Dendritic cell treated with granulocyte-macrophage colony-stimulating factor and Interleukin-4, amounts not matched to agents 40 ng/mL and 50 ng/mL, for 4 days (primary cell): ENCODE measurements at regions not wholly inside any gene's neighbourhood (a gene's known extent, or its start where the extent isn't known, plus 50 kb on each side); places are given as distances from the start of the nearest gene placed in this dataset.

Experiments
- H3K27ac Mint-ChIP-seq: one replicate; pipeline ENCODE4 v1.8.0; 2022; ENCODE audit warnings: mild to moderate bottlenecking, mixed read lengths
- H3K27me3 Mint-ChIP-seq: one replicate; pipeline ENCODE4 v1.8.0; 2022; ENCODE audit warnings: mild to moderate bottlenecking, mixed read lengths
- H3K36me3 Mint-ChIP-seq: one replicate; pipeline ENCODE4 v1.8.0; 2022; ENCODE audit warnings: low read depth, mixed read lengths
- H3K4me1 Mint-ChIP-seq: one replicate; pipeline ENCODE4 v1.8.0; 2022; ENCODE audit warnings: low read depth, mixed read lengths
- H3K4me3 Mint-ChIP-seq: one replicate; pipeline ENCODE4 v1.8.0; 2022; ENCODE audit warnings: mild to moderate bottlenecking, moderate library complexity, mixed read lengths
- H3K9me3 Mint-ChIP-seq: one replicate; pipeline ENCODE4 v1.8.0; 2022; ENCODE audit warnings: mixed read lengths
- intact Hi-C: fragments of 100-400 bp; cut with micrococcal nuclease; formaldehyde crosslinking; loops from one replicate; pipeline ENCODE4 v1.15.0; 2022

DNA sequence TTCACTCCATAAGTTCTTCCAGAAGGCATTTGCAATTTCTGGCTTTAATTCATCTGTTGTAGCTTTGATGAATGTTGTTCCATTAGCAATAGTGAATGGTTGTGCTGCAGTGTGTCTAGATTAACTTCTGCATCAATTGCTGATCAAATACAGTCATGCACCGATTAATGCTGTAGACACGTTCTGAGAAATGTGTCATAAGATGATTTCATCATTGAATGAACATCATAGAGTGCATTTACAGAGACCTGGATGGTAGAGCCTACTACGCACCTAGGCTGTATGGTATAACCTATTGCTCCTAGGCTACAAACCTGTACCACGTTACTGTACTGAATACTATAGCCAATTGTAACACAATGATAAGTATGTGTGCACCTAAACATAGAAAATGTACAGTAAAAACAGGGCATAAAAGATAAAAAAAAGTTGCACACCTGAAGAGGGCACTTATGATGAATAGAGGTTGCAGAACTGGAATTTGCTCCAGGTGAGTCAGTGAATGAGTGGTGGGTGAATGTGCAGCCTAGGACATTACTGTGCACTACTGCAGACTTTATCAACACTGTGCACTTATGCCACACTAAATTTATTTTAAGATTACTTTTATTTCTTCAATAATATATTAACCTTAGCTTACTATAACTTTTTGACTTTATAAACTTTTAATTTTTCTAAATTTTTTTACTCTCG, 170.7 kb downstream of the HERPUD2 start:
- H3K4me1 Mint-ChIP-seq = peaks cover 5% of the 10 kb centered on the region
- intact Hi-C loops = loop anchor here (5.0 kb wide), 1 partner anchor 702 kb away; no protein-coding TSS in a partner anchor
- H3K27ac Mint-ChIP-seq = no peak overlapping the region
- no peaks in the 10 kb centered on the region for H3K9me3 Mint-ChIP-seq
- H3K4me3 Mint-ChIP-seq = no peak overlapping the region
- H3K36me3 Mint-ChIP-seq = no peaks in the 10 kb centered on the region
- H3K27me3 Mint-ChIP-seq = peaks cover 16% of the 10 kb centered on the region

GRCh38 chr7:35523292-35523691, 171.6 kb downstream of the HERPUD2 start:
- Mint-ChIP-seq H3K4me3 (no peak overlapping the region), H3K4me1 (peaks cover 5% of the 10 kb centered on the region), H3K36me3 (no peaks in the 10 kb centered on the region), H3K27ac (no peak overlapping the region), H3K9me3 (no peaks in the 10 kb centered on the region), H3K27me3 (peaks cover 20% of the 10 kb centered on the region)
- intact Hi-C loops = loop anchor here (5.0 kb wide), 1 partner anchor 701 kb away; no protein-coding TSS in a partner anchor

GRCh38 chr7:35522697-35523096, 172.2 kb downstream of the HERPUD2 start:
- intact Hi-C loops = loop anchor here (5.0 kb wide), 1 partner anchor 700 kb away; no protein-coding TSS in a partner anchor
- H3K4me3 Mint-ChIP-seq = no peak overlapping the region
- H3K9me3 Mint-ChIP-seq = no peaks in the 10 kb centered on the region
- H3K27me3 Mint-ChIP-seq = peaks cover 23% of the 10 kb centered on the region
- no peak overlapping the region for H3K27ac Mint-ChIP-seq
- H3K4me1 Mint-ChIP-seq = peaks cover 5% of the 10 kb centered on the region
- H3K36me3 Mint-ChIP-seq = no peaks in the 10 kb centered on the region

DNA sequence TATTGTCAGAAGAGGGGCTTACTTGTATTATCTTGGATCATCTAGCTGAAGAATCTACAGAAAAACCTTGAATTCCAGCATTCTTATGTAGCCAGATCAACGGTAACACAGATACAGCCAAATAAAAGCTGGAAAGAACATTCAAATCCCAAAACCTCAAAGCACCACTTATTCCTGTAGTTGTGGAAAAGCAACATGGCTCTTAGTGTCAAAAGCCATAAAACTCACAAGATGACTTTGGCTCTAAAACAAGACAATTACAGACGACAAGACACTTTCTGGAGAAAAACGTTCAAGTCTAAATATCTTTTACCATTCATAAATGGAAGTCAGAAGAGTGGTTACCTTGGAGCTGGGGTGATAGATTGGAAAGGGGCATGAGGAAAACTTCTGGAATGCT, 173.0 kb downstream of the HERPUD2 start:
- intact Hi-C loops = loop anchor here (2.0 to 5.0 kb wide), 2 partner anchors 97 to 700 kb away; no protein-coding TSS in a partner anchor
- Mint-ChIP-seq H3K9me3 (no peaks in the 10 kb centered on the region), H3K4me1 (peaks cover 5% of the 10 kb centered on the region), H3K4me3 (no peak overlapping the region), H3K36me3 (no peaks in the 10 kb centered on the region), H3K27ac (no peak overlapping the region), H3K27me3 (peaks cover 24% of the 10 kb centered on the region)

DNA sequence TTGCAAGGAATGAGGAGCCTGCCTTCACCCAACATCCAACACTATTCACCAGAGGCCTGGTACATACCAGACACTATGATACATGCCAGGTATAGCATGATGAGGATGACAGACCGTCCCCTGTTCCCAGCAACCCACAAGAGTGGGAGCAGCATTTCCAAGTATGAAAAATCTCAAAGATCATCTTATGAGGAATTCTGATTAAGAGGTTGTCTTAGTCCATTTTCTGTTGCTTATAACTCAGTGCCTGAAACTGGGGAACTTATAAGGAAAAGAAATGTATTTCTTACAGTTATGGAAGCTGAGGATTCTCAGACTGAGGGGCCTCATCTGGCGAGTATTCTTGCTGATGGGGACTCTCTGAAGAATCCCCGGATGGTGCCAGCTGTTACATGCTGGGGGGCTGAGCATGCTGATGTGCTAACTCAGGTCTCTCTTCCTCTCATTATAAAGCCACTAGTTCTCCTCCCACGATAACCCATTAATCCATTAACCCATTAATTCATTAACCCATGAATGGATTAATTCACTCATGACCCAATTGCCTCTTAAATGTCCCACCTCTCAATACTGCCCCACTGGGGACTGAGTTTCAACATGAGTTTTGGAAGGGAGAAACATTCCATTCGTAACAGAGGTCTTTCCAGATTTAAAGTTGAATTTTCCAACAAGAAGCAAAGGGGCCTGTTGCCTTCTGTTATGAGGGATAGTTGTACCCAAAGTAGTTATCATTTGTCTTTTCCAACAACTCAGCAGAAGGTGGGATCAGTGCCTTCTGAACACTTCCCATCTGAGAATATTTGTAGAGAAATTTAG, 173.9 kb downstream of the HERPUD2 start:
- intact Hi-C loops = loop anchor here (2.0 to 5.0 kb wide), 2 partner anchors 96 to 699 kb away; no protein-coding TSS in a partner anchor
- peaks cover 25% of the 10 kb centered on the region for H3K27me3 Mint-ChIP-seq

DNA sequence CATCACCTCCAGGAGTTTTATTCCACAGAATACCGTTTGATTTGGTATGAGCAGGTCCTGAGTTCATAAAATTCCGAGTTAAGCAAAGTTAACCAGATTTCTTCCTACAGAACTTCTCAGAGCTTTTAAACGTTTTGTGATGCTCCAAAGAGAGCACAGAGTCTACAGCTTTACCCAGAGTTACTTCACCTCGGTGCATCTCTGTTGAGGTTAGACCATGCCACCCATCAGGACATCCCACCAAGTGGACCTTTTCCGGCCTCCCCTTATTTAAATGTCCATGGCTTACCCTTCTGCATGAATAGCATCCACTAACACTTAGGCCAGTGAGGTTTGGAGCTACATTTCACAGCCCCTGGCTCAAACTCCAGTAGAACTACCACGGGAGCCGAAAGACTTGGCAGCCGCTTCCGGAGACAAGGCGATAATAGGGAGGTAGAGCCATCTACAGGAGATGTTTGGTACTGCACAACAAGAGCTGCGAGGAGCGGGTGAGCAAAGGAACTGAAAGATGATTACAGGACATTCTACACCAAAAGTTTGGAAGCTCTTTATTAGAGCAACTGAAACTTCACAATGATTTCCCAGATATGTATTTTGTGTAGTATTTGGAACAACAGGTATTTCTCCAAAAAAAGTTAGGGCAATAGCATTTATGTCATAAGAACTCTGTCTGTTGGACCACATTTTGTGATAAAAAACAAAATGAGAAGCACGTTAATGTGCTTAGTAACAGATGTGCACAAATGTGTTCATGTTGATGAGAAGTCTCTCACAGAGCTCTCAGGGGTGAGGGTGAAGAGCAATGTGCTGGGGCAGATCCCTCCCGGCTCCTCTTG, 174.7 kb downstream of the HERPUD2 start:
- peaks cover 25% of the 10 kb centered on the region for H3K27me3 Mint-ChIP-seq
- no peak overlapping the region for H3K27ac Mint-ChIP-seq
- H3K4me3 Mint-ChIP-seq = no peak overlapping the region
- peaks cover 5% of the 10 kb centered on the region for H3K4me1 Mint-ChIP-seq
- intact Hi-C loops = loop anchor here (2.0 to 5.0 kb wide), 2 partner anchors 95 to 698 kb away; no protein-coding TSS in a partner anchor
- H3K36me3 Mint-ChIP-seq = no peaks in the 10 kb centered on the region
- no peaks in the 10 kb centered on the region for H3K9me3 Mint-ChIP-seq

More for the DNA sequence above, 173.9 kb downstream of the HERPUD2 start:
- no peaks in the 10 kb centered on the region for H3K9me3 Mint-ChIP-seq
- no peak overlapping the region for H3K4me3 Mint-ChIP-seq
- peaks cover 5% of the 10 kb centered on the region for H3K4me1 Mint-ChIP-seq
- no peaks in the 10 kb centered on the region for H3K36me3 Mint-ChIP-seq
- no peak overlapping the region for H3K27ac Mint-ChIP-seq

DNA sequence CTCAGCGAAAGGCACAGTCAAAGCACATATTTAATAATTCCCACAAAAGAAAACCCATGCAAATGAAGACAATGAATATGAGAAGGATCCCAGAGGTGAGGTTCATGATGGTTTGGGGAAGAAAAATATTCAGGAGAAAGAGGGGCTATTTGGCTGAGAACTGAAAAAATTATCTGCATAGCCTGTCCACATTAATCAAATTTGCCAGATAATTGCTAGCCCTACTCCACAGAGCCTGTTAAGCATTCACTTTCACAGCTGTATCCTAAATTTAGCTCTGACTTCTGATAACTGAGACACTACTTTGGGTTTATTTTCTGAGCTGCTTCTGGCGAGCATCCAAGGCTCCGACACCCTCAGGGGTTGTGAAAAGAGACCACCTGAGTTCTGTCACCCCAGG, 176.2 kb downstream of the HERPUD2 start:
- H3K4me1 Mint-ChIP-seq = peaks cover 5% of the 10 kb centered on the region
- intact Hi-C loops = no loop called here
- H3K36me3 Mint-ChIP-seq = no peaks in the 10 kb centered on the region
- H3K9me3 Mint-ChIP-seq = no peaks in the 10 kb centered on the region
- peaks cover 25% of the 10 kb centered on the region for H3K27me3 Mint-ChIP-seq
- no peak overlapping the region for H3K4me3 Mint-ChIP-seq
- no peak overlapping the region for H3K27ac Mint-ChIP-seq

GRCh38 chr7:35516498-35516897, 178.4 kb downstream of the HERPUD2 start:
- intact Hi-C loops = no loop called here
- H3K9me3 Mint-ChIP-seq = no peaks in the 10 kb centered on the region
- H3K36me3 Mint-ChIP-seq = no peaks in the 10 kb centered on the region
- H3K27me3 Mint-ChIP-seq = peaks cover 20% of the 10 kb centered on the region
- peaks cover 5% of the 10 kb centered on the region for H3K4me1 Mint-ChIP-seq
- no peak overlapping the region for H3K27ac Mint-ChIP-seq
- H3K4me3 Mint-ChIP-seq = no peak overlapping the region

DNA sequence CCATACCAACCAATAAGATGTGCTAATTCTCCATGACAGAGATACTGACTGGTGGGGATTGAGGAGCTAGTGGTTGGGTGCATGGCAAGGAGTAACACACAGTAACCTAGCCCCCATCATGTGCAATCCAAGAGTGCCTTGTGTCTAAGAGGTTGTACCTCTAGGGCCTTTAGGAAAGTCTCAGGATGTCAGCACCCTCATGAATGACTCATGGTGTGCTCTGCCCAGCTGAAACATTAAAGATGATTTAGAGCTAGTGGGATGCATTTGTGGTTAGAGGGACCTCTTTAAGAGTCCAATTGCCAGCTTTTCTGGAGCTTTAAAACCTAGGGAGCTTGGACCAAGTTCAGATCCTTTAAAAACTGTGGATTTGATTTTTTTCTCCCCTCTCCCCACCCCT, 181.1 kb downstream of the HERPUD2 start:
- peaks cover 22% of the 10 kb centered on the region for H3K27me3 Mint-ChIP-seq
- intact Hi-C loops = no loop called here
- H3K4me3 Mint-ChIP-seq = no peak overlapping the region
- no peak overlapping the region for H3K27ac Mint-ChIP-seq
- no peaks in the 10 kb centered on the region for H3K36me3 Mint-ChIP-seq
- no peaks in the 10 kb centered on the region for H3K4me1 Mint-ChIP-seq
- no peaks in the 10 kb centered on the region for H3K9me3 Mint-ChIP-seq

GRCh38 chr7:35513195-35513594, 181.7 kb downstream of the HERPUD2 start:
- Mint-ChIP-seq H3K4me1 (no peaks in the 10 kb centered on the region), H3K4me3 (no peak overlapping the region), H3K9me3 (no peaks in the 10 kb centered on the region), H3K27ac (no peak overlapping the region), H3K27me3 (peaks cover 18% of the 10 kb centered on the region), H3K36me3 (no peaks in the 10 kb centered on the region)
- intact Hi-C loops = no loop called here

- peaks cover 16% of the 10 kb centered on the region for H3K27me3 Mint-ChIP-seq
Measured at GRCh38 chr7:35512716-35513115, 182.2 kb downstream of the HERPUD2 start.

DNA sequence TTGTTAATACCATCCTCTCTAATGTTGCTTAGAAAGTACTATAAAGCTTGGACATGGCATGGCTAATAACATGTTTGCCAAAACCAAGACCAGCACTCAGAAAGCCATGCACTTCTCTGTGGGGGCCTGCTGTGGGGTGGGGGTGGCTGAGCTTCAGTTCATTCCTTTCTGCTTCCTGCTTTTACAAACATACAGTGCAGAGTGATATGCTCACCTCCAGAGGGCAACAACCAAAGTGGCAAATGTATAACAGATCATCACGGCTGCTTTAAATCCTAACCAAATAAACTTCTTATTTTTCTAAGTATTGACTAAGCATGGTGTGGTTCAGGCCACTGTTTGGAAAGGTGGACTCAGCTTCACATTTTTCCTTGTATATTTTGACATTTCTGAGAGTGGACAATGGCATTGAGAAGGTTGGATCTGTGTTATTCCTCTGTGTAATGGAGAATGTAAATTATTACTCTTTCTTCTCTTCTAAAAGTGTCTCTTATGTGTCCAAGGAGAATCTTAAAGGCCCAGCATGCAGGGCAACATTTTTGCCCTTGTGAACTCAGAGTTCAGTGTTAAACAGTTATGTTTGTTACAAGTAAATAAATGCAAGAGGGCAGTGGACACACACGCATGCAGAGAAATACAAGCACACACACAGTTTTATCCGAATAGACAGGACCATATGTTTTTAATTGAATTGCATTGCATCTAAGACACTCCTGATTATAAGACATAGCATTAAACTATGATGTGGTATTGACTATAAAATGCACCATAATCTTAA, 186.1 kb downstream of the HERPUD2 start:
- no peaks in the 10 kb centered on the region for H3K4me1 Mint-ChIP-seq
- intact Hi-C loops = no loop called here
- H3K9me3 Mint-ChIP-seq = no peaks in the 10 kb centered on the region
- no peak overlapping the region for H3K4me3 Mint-ChIP-seq
- peaks cover 14% of the 10 kb centered on the region for H3K27me3 Mint-ChIP-seq
- H3K36me3 Mint-ChIP-seq = no peaks in the 10 kb centered on the region
- no peak overlapping the region for H3K27ac Mint-ChIP-seq

More at GRCh38 chr7:35512716-35513115, 182.2 kb downstream of the HERPUD2 start:
- intact Hi-C loops = no loop called here
- Mint-ChIP-seq H3K4me3 (no peak overlapping the region), H3K9me3 (no peaks in the 10 kb centered on the region), H3K4me1 (no peaks in the 10 kb centered on the region), H3K36me3 (no peaks in the 10 kb centered on the region), H3K27ac (no peak overlapping the region)

DNA sequence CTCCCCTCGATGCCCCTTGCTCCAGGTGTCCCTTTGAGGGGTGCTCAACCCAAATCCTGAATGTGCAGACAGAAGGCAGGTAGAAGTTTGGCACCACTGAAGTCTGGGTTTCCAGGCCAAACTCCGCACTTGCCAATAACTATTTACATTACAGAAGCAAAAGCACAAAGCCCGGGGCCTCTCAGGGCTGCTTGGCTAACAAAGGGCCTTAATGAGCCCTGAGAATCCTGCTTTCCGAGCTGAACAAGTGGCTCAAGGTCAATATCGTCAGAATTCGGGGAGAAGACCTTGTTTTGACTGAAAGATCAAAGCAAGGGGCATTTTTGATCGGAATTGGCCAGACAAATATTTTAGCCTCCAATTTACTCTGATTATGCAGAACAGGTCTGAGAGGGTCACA, 189.9 kb downstream of the HERPUD2 start:
- Mint-ChIP-seq H3K27ac (no peak overlapping the region), H3K36me3 (no peaks in the 10 kb centered on the region), H3K4me1 (peaks cover under 1% of the 10 kb centered on the region), H3K4me3 (no peak overlapping the region), H3K9me3 (no peaks in the 10 kb centered on the region), H3K27me3 (peaks cover 1% of the 10 kb centered on the region)
- intact Hi-C loops = no loop called here
